Tongue (tissue), 1 donor: ENCODE measurements at regions not wholly inside any gene's neighbourhood (a gene's known extent, or its start where the extent isn't known, plus 50 kb on each side); places are given as distances from the start of the nearest gene placed in this dataset.

Source experiments
- DNase-seq: peaks from one replicate; pipeline ENCODE4 v3.0.0-alpha.2; 2015

GRCh38 chr1:29583727-29584126 is 347.4 kb downstream of the PTPRU start:
- DNase-seq = no peak

- DNase-seq = peak; percentile 9
Observed at GRCh38 chr1:29581256-29581655, 344.9 kb downstream of the PTPRU start.

GRCh38 chr1:29579821-29580425 is 343.6 kb downstream of the PTPRU start:
- peak; percentile 40 for DNase-seq

GRCh38 chr1:29577512-29577911 is 341.2 kb downstream of the PTPRU start:
- no peak for DNase-seq

GRCh38 chr1:29576510-29576909 is 340.2 kb downstream of the PTPRU start:
- no peak for DNase-seq

- no peak for DNase-seq
Observed at GRCh38 chr1:29575826-29576225, 339.5 kb downstream of the PTPRU start.

GRCh38 chr1:29575277-29575676 is 339.0 kb downstream of the PTPRU start:
- DNase-seq = no peak

- DNase-seq = no peak
Observed at GRCh38 chr1:29574871-29575270, 338.5 kb downstream of the PTPRU start.

GRCh38 chr1:29569971-29570634 is 333.8 kb downstream of the PTPRU start:
- DNase-seq = no peak

GRCh38 chr1:29567257-29567656 is 330.9 kb downstream of the PTPRU start:
- no peak for DNase-seq

GRCh38 chr1:29565490-29565889 is 329.2 kb downstream of the PTPRU start:
- DNase-seq = no peak

GRCh38 chr1:29563571-29563970 is 327.2 kb downstream of the PTPRU start:
- no peak for DNase-seq

- DNase-seq = no peak
Observed at GRCh38 chr1:29563092-29563491, 326.8 kb downstream of the PTPRU start.

- no peak for DNase-seq
Observed at GRCh38 chr1:29559056-29559455, 322.7 kb downstream of the PTPRU start.

- DNase-seq = no peak
Observed at GRCh38 chr1:29557701-29558600, 321.6 kb downstream of the PTPRU start.

GRCh38 chr1:29557066-29557465 is 320.7 kb downstream of the PTPRU start:
- no peak for DNase-seq

GRCh38 chr1:29556657-29557056 is 320.3 kb downstream of the PTPRU start:
- DNase-seq = no peak

- DNase-seq = no peak
Observed at GRCh38 chr1:29555043-29555620, 318.8 kb downstream of the PTPRU start.

GRCh38 chr1:29554208-29554778 is 318.0 kb downstream of the PTPRU start:
- no peak for DNase-seq

- peak; percentile 49 for DNase-seq
Observed at GRCh38 chr1:29551123-29551936, 315.0 kb downstream of the PTPRU start.

GRCh38 chr1:29550119-29550841 is 314.0 kb downstream of the PTPRU start:
- no peak for DNase-seq
